ENCODE measurements at regions not wholly inside any gene's neighbourhood (a gene's known extent, or its start where the extent isn't known, plus 50 kb on each side); places are given as distances from the start of the nearest gene placed in this dataset.

- Histone ChIP-seq H3K9me3 (no peaks in the 10 kb centered on the region), H3K27me3 (replicated peaks in 1 of 7) (peaks cover 0 to 29% (median 0%) of the 10 kb centered on the region in 7 donors), H3K27ac (no peak overlapping the region), H3K4me3 (no peak overlapping the region), H3K36me3 (no peaks in the 10 kb centered on the region), H3K4me1 (no peaks in the 10 kb centered on the region)
- TF ChIP-seq POLR2A (IDR thresholded peaks at IDR 0.05): no peak
- no peak for TF ChIP-seq CTCF (IDR thresholded peaks at IDR 0.05 in 8 of 11, conservative IDR thresholded peaks at IDR 0.05 in 3 of 11)
- TF ChIP-seq POLR2AphosphoS5 (IDR thresholded peaks at IDR 0.05): no peak
- intact Hi-C loops (cut with DNase I; ENCODE audit: low total_unique reads): no loop called here
- 46 to 68% (median 66%) methylated on average over 3 of the region's 3 CpGs for WGBS, 5 donors
- no peak for DNase-seq
These were observed 58.7 kb upstream of the PTPN3 start for GRCh38 chr9:109556786-109557185.

GRCh38 chr9:109557481-109557880, 59.4 kb upstream of the PTPN3 start:
- Histone ChIP-seq H3K36me3 (no peaks in the 10 kb centered on the region), H3K27ac (no peak overlapping the region), H3K9me3 (no peaks in the 10 kb centered on the region), H3K4me3 (no peak overlapping the region), H3K27me3 (replicated peaks in 1 of 7) (peaks cover 0 to 29% (median 0%) of the 10 kb centered on the region in 7 donors), H3K4me1 (no peaks in the 10 kb centered on the region)
- TF ChIP-seq POLR2A (IDR thresholded peaks at IDR 0.05) (no peak), CTCF (IDR thresholded peaks at IDR 0.05 in 8 of 11, conservative IDR thresholded peaks at IDR 0.05 in 3 of 11) (no peak), POLR2AphosphoS5 (IDR thresholded peaks at IDR 0.05) (no peak)
- WGBS, 5 donors: 59 to 65% (median 61%) methylated on average over 6 of the region's 6 CpGs
- intact Hi-C loops (cut with DNase I; ENCODE audit: low total_unique reads): no loop called here
- no peak for DNase-seq

GRCh38 chr9:109558718-109559151, 60.6 kb upstream of the PTPN3 start:
- TF ChIP-seq POLR2A (IDR thresholded peaks at IDR 0.05) (no peak), CTCF (IDR thresholded peaks at IDR 0.05 in 8 of 11, conservative IDR thresholded peaks at IDR 0.05 in 3 of 11) (no peak), POLR2AphosphoS5 (IDR thresholded peaks at IDR 0.05) (no peak)
- H3K27me3 ChIP-seq (replicated peaks in 1 of 7): peaks cover 0 to 29% (median 0%) of the 10 kb centered on the region in 7 donors
- 70 to 81% (median 75%) methylated on average over 5 of the region's 5 CpGs for WGBS, 5 donors
- intact Hi-C loops (cut with DNase I; ENCODE audit: low total_unique reads): no loop called here
- H3K36me3 ChIP-seq: no peaks in the 10 kb centered on the region
- H3K4me3 ChIP-seq: no peak overlapping the region
- H3K9me3 ChIP-seq: no peaks in the 10 kb centered on the region
- no peaks in the 10 kb centered on the region for H3K4me1 ChIP-seq
- DNase-seq: no peak
- H3K27ac ChIP-seq: no peak overlapping the region

- H3K27ac ChIP-seq: no peak overlapping the region
- intact Hi-C loops (cut with DNase I; ENCODE audit: low total_unique reads): no loop called here
- no peaks in the 10 kb centered on the region for H3K4me1 ChIP-seq
- peaks cover 0 to 39% (median 0%) of the 10 kb centered on the region in 7 donors for H3K27me3 ChIP-seq (replicated peaks in 1 of 7)
- no peaks in the 10 kb centered on the region for H3K36me3 ChIP-seq
- no peak overlapping the region for H3K4me3 ChIP-seq
- no peaks in the 10 kb centered on the region for H3K9me3 ChIP-seq
- WGBS, 5 donors: 62 to 68% (median 67%) methylated on average over 9 of the region's 9 CpGs
- TF ChIP-seq POLR2AphosphoS5 (IDR thresholded peaks at IDR 0.05) (no peak), POLR2A (IDR thresholded peaks at IDR 0.05) (no peak), CTCF (IDR thresholded peaks at IDR 0.05 in 8 of 11, conservative IDR thresholded peaks at IDR 0.05 in 3 of 11) (no peak)
- no peak for DNase-seq
These were observed 62.5 kb upstream of the PTPN3 start for GRCh38 chr9:109560470-109561132.

Measured in spleen (tissue), 11 donors.